Transverse colon (tissue), 4 donors: ENCODE measurements at regions not wholly inside any gene's neighbourhood (a gene's known extent, or its start where the extent isn't known, plus 50 kb on each side); places are given as distances from the start of the nearest gene placed in this dataset.
"Not testable (repeated sequence)": the region's sequence is repeated elsewhere in the genome, so short reads cannot be mapped to it uniquely, and the experiment has no call there.

Experiments
- DNase-seq: peaks from one replicate; pipeline ENCODE4 v3.0.0-alpha.2; 2019
- H3K27ac ChIP-seq, 4 donors: fragments of 200-600 bp; sonication (generic); 2 replicates each; pipeline ENCODE4 v1.5.1; 2016 to 2018; ENCODE audit warnings: inconsistent platforms in 4 of 4
- H3K27me3 ChIP-seq: fragments of 200-600 bp; sonication (generic); 2 replicates; pipeline ENCODE4 v1.5.1; 2017; ENCODE audit warnings: inconsistent platforms
- H3K36me3 ChIP-seq, 4 donors: fragments of 200-600 bp; sonication (generic); 2 replicates each; pipeline ENCODE4 v1.5.1; 2017 to 2019; ENCODE audit warnings: inconsistent platforms in 4 of 4
- H3K4me1 ChIP-seq, 4 donors: fragments of 200-600 bp; sonication (generic); 2 replicates each; pipeline ENCODE4 v1.5.1; 2017 to 2020; ENCODE audit warnings: inconsistent platforms in 4 of 4
- H3K4me3 ChIP-seq, 4 donors: fragments of 200-600 bp; sonication (generic); 1 replicate in 1 of 4; 2 replicates in 3 of 4; pipeline versions ENCODE4 v1.5.1 to v1.6.1; 2017 to 2019; ENCODE audit warnings: inconsistent platforms in 4 of 4
- H3K9me3 ChIP-seq, 2 donors: fragments of 200-600 bp; sonication (generic); 2 replicates each; pipeline ENCODE4 v1.5.1; 2017 to 2019; ENCODE audit warnings: inconsistent platforms in 2 of 2
- EP300 ChIP-seq: sonication (generic); formaldehyde crosslinking; IDR thresholded peaks from one replicate; pipeline ENCODE4 v1.6.1; 2017; ENCODE audit warnings: antibody characterized with exemption, low read depth
- POLR2A ChIP-seq: fragments of 450-650 bp; IDR thresholded peaks from one replicate; pipeline ENCODE4 v1.6.1; 2016; ENCODE audit warnings: antibody characterized with exemption, mild to moderate bottlenecking, moderate library complexity
- POLR2AphosphoS5 ChIP-seq, 3 donors: sonication (generic); formaldehyde crosslinking; IDR thresholded peaks; one replicate each; pipeline ENCODE4 v1.6.1; 2016; ENCODE audit warnings: antibody characterized with exemption in 3 of 3
- WGBS, 2 donors: methylation state at CpG; one replicate each; pipeline ENCODE4 v1.1.5; 2018; ENCODE audit warnings: low coverage in 1 of 2; 5-methylcytosine and 5-hydroxymethylcytosine counted together
- in situ Hi-C, 4 donors: fragments of 200-750 bp; cut with MboI; loops; one replicate each; pipeline versions ENCODE4 v1.15.0 to v1.15.1; 2017; ENCODE audit warnings: low sequenced_read_pairs in 3 of 4, low pct_ligation_motif_present in 1 of 4, low pct_unique_long_range_greater_than_20kb in 1 of 4
- intact Hi-C: fragments of 100-400 bp; cut with DNase I; formaldehyde crosslinking; loops from one replicate; pipeline ENCODE4 v1.15.1; 2023; ENCODE audit warnings: low total_unique reads
- TF ChIP-seq, protein P1 (sequence below), 5 experiments: fragments of 200-600 bp in 3 of 5; fragments of 450-650 bp in 2 of 5; sonication (generic) in 3 of 5; IDR thresholded peaks; 1 replicate in 2 of 5; 2 replicates in 3 of 5; pipeline ENCODE4 v1.5.1; 2016 to 2017; ENCODE audit warnings: antibody characterized with exemption in 5 of 5, inconsistent platforms in 3 of 5, mild to moderate bottlenecking in 2 of 5, moderate library complexity in 1 of 5

GRCh38 chr1:199944986-199945385, 82.5 kb upstream of the NR5A2 start:
- no peaks in the 10 kb centered on the region for H3K4me1 ChIP-seq
- no peak overlapping the region for H3K4me3 ChIP-seq
- WGBS, 2 donors: 79 to 82% methylated on average over 2 to 3 of the region's 3 CpGs
- no peaks in the 10 kb centered on the region for H3K36me3 ChIP-seq
- no peak overlapping the region for H3K27ac ChIP-seq
- no peaks in the 10 kb centered on the region for H3K9me3 ChIP-seq
- no peaks in the 10 kb centered on the region for H3K27me3 ChIP-seq
- intact Hi-C loops (no loop called here), in situ Hi-C loops (no loop called here)
- TF ChIP-seq, protein P1, sequence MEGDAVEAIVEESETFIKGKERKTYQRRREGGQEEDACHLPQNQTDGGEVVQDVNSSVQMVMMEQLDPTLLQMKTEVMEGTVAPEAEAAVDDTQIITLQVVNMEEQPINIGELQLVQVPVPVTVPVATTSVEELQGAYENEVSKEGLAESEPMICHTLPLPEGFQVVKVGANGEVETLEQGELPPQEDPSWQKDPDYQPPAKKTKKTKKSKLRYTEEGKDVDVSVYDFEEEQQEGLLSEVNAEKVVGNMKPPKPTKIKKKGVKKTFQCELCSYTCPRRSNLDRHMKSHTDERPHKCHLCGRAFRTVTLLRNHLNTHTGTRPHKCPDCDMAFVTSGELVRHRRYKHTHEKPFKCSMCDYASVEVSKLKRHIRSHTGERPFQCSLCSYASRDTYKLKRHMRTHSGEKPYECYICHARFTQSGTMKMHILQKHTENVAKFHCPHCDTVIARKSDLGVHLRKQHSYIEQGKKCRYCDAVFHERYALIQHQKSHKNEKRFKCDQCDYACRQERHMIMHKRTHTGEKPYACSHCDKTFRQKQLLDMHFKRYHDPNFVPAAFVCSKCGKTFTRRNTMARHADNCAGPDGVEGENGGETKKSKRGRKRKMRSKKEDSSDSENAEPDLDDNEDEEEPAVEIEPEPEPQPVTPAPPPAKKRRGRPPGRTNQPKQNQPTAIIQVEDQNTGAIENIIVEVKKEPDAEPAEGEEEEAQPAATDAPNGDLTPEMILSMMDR (IDR thresholded peaks at IDR 0.05): no peak
- TF ChIP-seq POLR2A: no peak
- no peak for TF ChIP-seq POLR2AphosphoS5 (IDR thresholded peaks at IDR 0.05)
- no peak for TF ChIP-seq EP300
- DNase-seq: no peak

DNA sequence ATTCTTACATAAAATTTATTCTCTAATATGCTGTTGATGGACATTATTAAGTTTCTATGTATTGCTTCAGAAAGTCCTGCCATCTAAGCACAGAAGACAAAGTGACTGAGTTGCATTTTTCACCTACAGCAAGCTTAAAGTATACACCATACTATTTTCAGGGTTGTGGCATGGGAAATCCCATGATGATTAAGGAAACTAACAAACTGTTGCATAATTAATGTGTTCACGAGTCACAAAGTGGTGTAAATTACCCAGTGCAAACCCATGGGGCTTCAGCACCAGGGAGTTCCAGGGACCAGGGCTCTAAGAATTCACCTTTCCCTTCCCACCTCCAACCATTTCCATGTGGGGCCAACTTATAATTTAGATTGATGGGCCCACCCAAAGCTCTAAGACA, 81.9 kb upstream of the NR5A2 start:
- H3K27me3 ChIP-seq: no peaks in the 10 kb centered on the region
- no peak for DNase-seq
- H3K4me1 ChIP-seq: no peaks in the 10 kb centered on the region
- no peaks in the 10 kb centered on the region for H3K9me3 ChIP-seq
- in situ Hi-C loops (no loop called here), intact Hi-C loops (no loop called here)
- no peaks in the 10 kb centered on the region for H3K36me3 ChIP-seq
- no peak overlapping the region for H3K4me3 ChIP-seq
- 60% methylated on average over 1 of the region's 1 CpG; no CpG with 5 or more reads in 1 of the 2 donors for WGBS, 2 donors
- TF ChIP-seq POLR2AphosphoS5 (IDR thresholded peaks at IDR 0.05) (no peak), EP300 (no peak)
- TF ChIP-seq, protein P1 (IDR thresholded peaks at IDR 0.05): no peak
- no peak overlapping the region for H3K27ac ChIP-seq

GRCh38 chr1:199946305-199947155, 81.0 kb upstream of the NR5A2 start:
- no peak for DNase-seq
- Histone ChIP-seq H3K27ac (no peak overlapping the region), H3K4me3 (no peak overlapping the region), H3K9me3 (no peaks in the 10 kb centered on the region), H3K27me3 (no peaks in the 10 kb centered on the region), H3K4me1 (no peaks in the 10 kb centered on the region), H3K36me3 (no peaks in the 10 kb centered on the region)
- intact Hi-C loops (no loop called here), in situ Hi-C loops (no loop called here)
- TF ChIP-seq EP300 (no peak), POLR2AphosphoS5 (IDR thresholded peaks at IDR 0.05) (no peak), POLR2A (no peak)
- TF ChIP-seq, protein P1 (IDR thresholded peaks at IDR 0.05): no peak
- WGBS, 2 donors: 68 to 77% methylated on average over 4 to 7 of the region's 7 CpGs

GRCh38 chr1:199948587-199949280, 78.8 kb upstream of the NR5A2 start:
- in situ Hi-C loops: no loop called here
- DNase-seq: no peak

DNA sequence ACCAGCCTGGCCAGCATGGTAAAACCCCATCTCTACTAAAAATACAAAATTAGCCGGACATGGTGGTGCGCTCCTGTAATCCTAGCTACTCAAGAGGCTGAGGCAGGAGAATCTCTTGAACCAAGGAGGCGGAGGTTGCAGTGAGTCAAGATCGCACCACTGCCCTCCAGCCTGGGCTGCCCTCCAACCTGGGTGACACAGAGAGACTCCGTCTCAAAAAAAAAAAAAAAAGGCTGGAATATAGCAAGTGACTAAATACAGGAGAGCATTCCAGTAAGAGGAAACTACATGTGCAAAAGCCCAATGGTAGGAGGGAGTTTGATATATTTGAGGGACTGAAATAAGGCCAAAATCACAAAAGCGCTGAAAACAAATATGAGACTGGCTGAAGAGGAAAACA, 76.5 kb upstream of the NR5A2 start:
- H3K4me3 ChIP-seq, intact Hi-C loops, H3K27ac ChIP-seq, H3K4me1 ChIP-seq, in situ Hi-C loops, DNase-seq, H3K9me3 ChIP-seq, H3K36me3 ChIP-seq, H3K27me3 ChIP-seq: not testable (repeated sequence)
- 84 to 85% methylated on average over 2 to 6 of the region's 6 CpGs for WGBS, 2 donors

More at GRCh38 chr1:199948587-199949280, 78.8 kb upstream of the NR5A2 start:
- WGBS, 2 donors: 93 to 97% methylated on average over 3 to 5 of the region's 5 CpGs
- Histone ChIP-seq H3K4me3 (no peak overlapping the region), H3K4me1 (no peaks in the 10 kb centered on the region), H3K27me3 (no peaks in the 10 kb centered on the region), H3K27ac (no peak overlapping the region), H3K9me3 (no peaks in the 10 kb centered on the region), H3K36me3 (no peaks in the 10 kb centered on the region)
- TF ChIP-seq POLR2A (no peak), EP300 (no peak), POLR2AphosphoS5 (IDR thresholded peaks at IDR 0.05) (no peak)
- TF ChIP-seq, protein P1 (IDR thresholded peaks at IDR 0.05): no peak
- intact Hi-C loops: no loop called here
